ENCODE measurements at regions not wholly inside any gene's neighbourhood (a gene's known extent, or its start where the extent isn't known, plus 50 kb on each side); places are given as distances from the start of the nearest gene placed in this dataset.

GRCh38 chr11:19595840-19596751 is 116.5 kb upstream of the NAV2 start:
- no peak for DNase-seq (ENCODE audit: low read depth in 2 of 3, low spot score in 2 of 3)

GRCh38 chr11:19595499-19595839 is 117.2 kb upstream of the NAV2 start:
- DNase-seq (ENCODE audit: low read depth in 2 of 3, low spot score in 2 of 3) = no peak

GRCh38 chr11:19594326-19594725 is 118.3 kb upstream of the NAV2 start:
- no peak for DNase-seq (ENCODE audit: low read depth in 2 of 3, low spot score in 2 of 3)

GRCh38 chr11:19592842-19593241 is 119.8 kb upstream of the NAV2 start:
- no peak for DNase-seq (ENCODE audit: low read depth in 2 of 3, low spot score in 2 of 3)

GRCh38 chr11:19589567-19590260 is 122.9 kb upstream of the NAV2 start:
- DNase-seq (ENCODE audit: low read depth in 2 of 3, low spot score in 2 of 3) = no peak

- DNase-seq (ENCODE audit: low read depth in 2 of 3, low spot score in 2 of 3) = no peak
Observed at GRCh38 chr11:19587979-19588378, 124.7 kb upstream of the NAV2 start.

- no peak for DNase-seq (ENCODE audit: low read depth in 2 of 3, low spot score in 2 of 3)
Observed at GRCh38 chr11:19580646-19581045, 132.0 kb upstream of the NAV2 start.

GRCh38 chr11:19579957-19580356 is 132.7 kb upstream of the NAV2 start:
- DNase-seq (ENCODE audit: low read depth in 2 of 3, low spot score in 2 of 3) = no peak

GRCh38 chr11:19578871-19579270 is 133.8 kb upstream of the NAV2 start:
- no peak for DNase-seq (ENCODE audit: low read depth in 2 of 3, low spot score in 2 of 3)

- DNase-seq (ENCODE audit: low read depth in 2 of 3, low spot score in 2 of 3) = no peak
Observed at GRCh38 chr11:19577976-19578619, 134.5 kb upstream of the NAV2 start.

GRCh38 chr11:19577391-19577975 is 135.2 kb upstream of the NAV2 start:
- DNase-seq (ENCODE audit: low read depth in 2 of 3, low spot score in 2 of 3) = no peak

- DNase-seq (ENCODE audit: low read depth in 2 of 3, low spot score in 2 of 3) = no peak
Observed at GRCh38 chr11:19576903-19577302, 135.7 kb upstream of the NAV2 start.

- DNase-seq (ENCODE audit: low read depth in 2 of 3, low spot score in 2 of 3) = no peak
Observed at GRCh38 chr11:19576054-19576453, 136.6 kb upstream of the NAV2 start.

GRCh38 chr11:19574916-19575315 is 137.7 kb upstream of the NAV2 start:
- no peak for DNase-seq (ENCODE audit: low read depth in 2 of 3, low spot score in 2 of 3)

- DNase-seq (ENCODE audit: low read depth in 2 of 3, low spot score in 2 of 3) = no peak
Observed at GRCh38 chr11:19573666-19574065, 139.0 kb upstream of the NAV2 start.

GRCh38 chr11:19571906-19572305 is 140.7 kb upstream of the NAV2 start:
- no peak for DNase-seq (ENCODE audit: low read depth in 2 of 3, low spot score in 2 of 3)

- no peak for DNase-seq (ENCODE audit: low read depth in 2 of 3, low spot score in 2 of 3)
Observed at GRCh38 chr11:19570889-19571288, 141.7 kb upstream of the NAV2 start.

GRCh38 chr11:19567996-19568395 is 144.6 kb upstream of the NAV2 start:
- no peak for DNase-seq (ENCODE audit: low read depth in 2 of 3, low spot score in 2 of 3)

GRCh38 chr11:19566583-19567379 is 145.9 kb upstream of the NAV2 start:
- DNase-seq (ENCODE audit: low read depth in 2 of 3, low spot score in 2 of 3) = no peak

GRCh38 chr11:19565639-19566038 is 147.0 kb upstream of the NAV2 start:
- no peak for DNase-seq (ENCODE audit: low read depth in 2 of 3, low spot score in 2 of 3)

GRCh38 chr11:19562156-19562555 is 150.5 kb upstream of the NAV2 start:
- DNase-seq (ENCODE audit: low read depth in 2 of 3, low spot score in 2 of 3) = no peak

Measured in activated CD8-positive, alpha-beta memory T cell treated with anti-CD3 and anti-CD28 coated beads for 48 hours (primary cell).